ENCODE measurements at regions not wholly inside any gene's neighbourhood (a gene's known extent, or its start where the extent isn't known, plus 50 kb on each side); places are given as distances from the start of the nearest gene placed in this dataset.

- TF ChIP-seq, protein P1, sequence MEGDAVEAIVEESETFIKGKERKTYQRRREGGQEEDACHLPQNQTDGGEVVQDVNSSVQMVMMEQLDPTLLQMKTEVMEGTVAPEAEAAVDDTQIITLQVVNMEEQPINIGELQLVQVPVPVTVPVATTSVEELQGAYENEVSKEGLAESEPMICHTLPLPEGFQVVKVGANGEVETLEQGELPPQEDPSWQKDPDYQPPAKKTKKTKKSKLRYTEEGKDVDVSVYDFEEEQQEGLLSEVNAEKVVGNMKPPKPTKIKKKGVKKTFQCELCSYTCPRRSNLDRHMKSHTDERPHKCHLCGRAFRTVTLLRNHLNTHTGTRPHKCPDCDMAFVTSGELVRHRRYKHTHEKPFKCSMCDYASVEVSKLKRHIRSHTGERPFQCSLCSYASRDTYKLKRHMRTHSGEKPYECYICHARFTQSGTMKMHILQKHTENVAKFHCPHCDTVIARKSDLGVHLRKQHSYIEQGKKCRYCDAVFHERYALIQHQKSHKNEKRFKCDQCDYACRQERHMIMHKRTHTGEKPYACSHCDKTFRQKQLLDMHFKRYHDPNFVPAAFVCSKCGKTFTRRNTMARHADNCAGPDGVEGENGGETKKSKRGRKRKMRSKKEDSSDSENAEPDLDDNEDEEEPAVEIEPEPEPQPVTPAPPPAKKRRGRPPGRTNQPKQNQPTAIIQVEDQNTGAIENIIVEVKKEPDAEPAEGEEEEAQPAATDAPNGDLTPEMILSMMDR (IDR thresholded peaks at IDR 0.05): no peak
- TF ChIP-seq POLR2AphosphoS5 (IDR thresholded peaks at IDR 0.05) (no peak), EP300 (IDR thresholded peaks at IDR 0.05) (no peak), POLR2A (IDR thresholded peaks at IDR 0.05; ENCODE audit: low read depth) (no peak)
Measured at GRCh38 chr4:26035921-26036320, 121.9 kb downstream of the SMIM20 start.

Data from esophagus muscularis mucosa (tissue), 4 donors.